ENCODE measurements at regions not wholly inside any gene's neighbourhood (a gene's known extent, or its start where the extent isn't known, plus 50 kb on each side); places are given as distances from the start of the nearest gene placed in this dataset.

- no peak for TF ChIP-seq POLR2A (IDR thresholded peaks at IDR 0.05)
- TF ChIP-seq CTCF (IDR thresholded peaks at IDR 0.05) = no peak
- DNase-seq = no peak
- Histone ChIP-seq H3K4me3 (no peak overlapping the region), H3K4me1 (replicated peaks in 1 of 2) (peaks cover 0 to 23% of the 10 kb centered on the region in 2 donors), H3K9me3 (replicated peaks in 1 of 3) (no peaks in the 10 kb centered on the region), H3K27me3 (no peaks in the 10 kb centered on the region), H3K36me3 (replicated peaks in 1 of 2) (no peaks in the 10 kb centered on the region), H3K27ac (peak overlapping the region in 1 of 5 donors; percentile 14)
- WGBS, 4 donors = 46 to 63% (median 53%) methylated on average over 3 of the region's 3 CpGs
- intact Hi-C loops (cut with DNase I) = no loop called here
Measured at GRCh38 chr7:18390535-18390907, 105.0 kb upstream of the HDAC9 start.

GRCh38 chr7:18393465-18394118 lies 102.0 kb upstream of the HDAC9 start:
- WGBS, 4 donors = 68 to 75% (median 72%) methylated on average over 4 of the region's 4 CpGs
- Histone ChIP-seq H3K4me1 (replicated peaks in 1 of 2) (peaks cover 0 to 14% of the 10 kb centered on the region in 2 donors), H3K27me3 (no peaks in the 10 kb centered on the region), H3K27ac (no peak overlapping the region), H3K36me3 (replicated peaks in 1 of 2) (no peaks in the 10 kb centered on the region), H3K4me3 (no peak overlapping the region), H3K9me3 (replicated peaks in 1 of 3) (no peaks in the 10 kb centered on the region)
- DNase-seq = no peak
- TF ChIP-seq CTCF (IDR thresholded peaks at IDR 0.05) = no peak
- no peak for TF ChIP-seq POLR2A (IDR thresholded peaks at IDR 0.05)
- intact Hi-C loops (cut with DNase I) = no loop called here

GRCh38 chr7:18395868-18396267 lies 99.7 kb upstream of the HDAC9 start:
- Histone ChIP-seq H3K4me1 (replicated peaks in 1 of 2) (peaks cover 0 to 3% of the 10 kb centered on the region in 2 donors), H3K27me3 (no peaks in the 10 kb centered on the region), H3K4me3 (no peak overlapping the region), H3K9me3 (replicated peaks in 1 of 3) (no peaks in the 10 kb centered on the region), H3K27ac (no peak overlapping the region), H3K36me3 (replicated peaks in 1 of 2) (no peaks in the 10 kb centered on the region)
- no peak for DNase-seq
- TF ChIP-seq CTCF (IDR thresholded peaks at IDR 0.05) (no peak), POLR2A (IDR thresholded peaks at IDR 0.05) (no peak)
- WGBS, 4 donors = 58 to 82% (median 70%) methylated on average over 1 of the region's 1 CpG
- intact Hi-C loops (cut with DNase I) = no loop called here

- Histone ChIP-seq H3K36me3 (replicated peaks in 1 of 2) (no peaks in the 10 kb centered on the region), H3K27ac (no peak overlapping the region), H3K4me3 (no peak overlapping the region), H3K27me3 (no peaks in the 10 kb centered on the region), H3K4me1 (replicated peaks in 1 of 2) (peaks cover 0 to 3% of the 10 kb centered on the region in 2 donors), H3K9me3 (replicated peaks in 1 of 3) (no peaks in the 10 kb centered on the region)
- TF ChIP-seq CTCF (IDR thresholded peaks at IDR 0.05) = no peak
- no peak for TF ChIP-seq POLR2A (IDR thresholded peaks at IDR 0.05)
- no peak for DNase-seq
- 70 to 81% (median 76%) methylated on average over 5 of the region's 5 CpGs for WGBS, 4 donors
- intact Hi-C loops (cut with DNase I) = no loop called here
Measured at GRCh38 chr7:18396953-18397352, 98.6 kb upstream of the HDAC9 start.
